ENCODE measurements at regions not wholly inside any gene's neighbourhood (a gene's known extent, or its start where the extent isn't known, plus 50 kb on each side); places are given as distances from the start of the nearest gene placed in this dataset.
A peak's percentile ranks its signal among the peaks of the same experiment; 100 is the strongest.

- Mint-ChIP-seq H3K27ac (peak overlapping the region in 1 of 2 donors; percentile 61), H3K4me1 (peaks cover 29% of the 10 kb centered on the region), H3K4me3 (no peak overlapping the region), H3K9me3 (no peaks in the 10 kb centered on the region), H3K27me3 (peaks cover 8% of the 10 kb centered on the region)
- no peak for DNase-seq
- no peak for ATAC-seq
These were observed 53.7 kb upstream of the ZBTB43 start for GRCh38 chr9:126750941-126751725.

- Mint-ChIP-seq H3K4me1 (peaks cover 16% of the 10 kb centered on the region), H3K9me3 (no peaks in the 10 kb centered on the region), H3K27me3 (peaks cover 8% of the 10 kb centered on the region), H3K4me3 (no peak overlapping the region), H3K27ac (no peak overlapping the region)
- DNase-seq = no peak
- no peak for ATAC-seq
These were observed 52.5 kb upstream of the ZBTB43 start for GRCh38 chr9:126752376-126752775.

DNA sequence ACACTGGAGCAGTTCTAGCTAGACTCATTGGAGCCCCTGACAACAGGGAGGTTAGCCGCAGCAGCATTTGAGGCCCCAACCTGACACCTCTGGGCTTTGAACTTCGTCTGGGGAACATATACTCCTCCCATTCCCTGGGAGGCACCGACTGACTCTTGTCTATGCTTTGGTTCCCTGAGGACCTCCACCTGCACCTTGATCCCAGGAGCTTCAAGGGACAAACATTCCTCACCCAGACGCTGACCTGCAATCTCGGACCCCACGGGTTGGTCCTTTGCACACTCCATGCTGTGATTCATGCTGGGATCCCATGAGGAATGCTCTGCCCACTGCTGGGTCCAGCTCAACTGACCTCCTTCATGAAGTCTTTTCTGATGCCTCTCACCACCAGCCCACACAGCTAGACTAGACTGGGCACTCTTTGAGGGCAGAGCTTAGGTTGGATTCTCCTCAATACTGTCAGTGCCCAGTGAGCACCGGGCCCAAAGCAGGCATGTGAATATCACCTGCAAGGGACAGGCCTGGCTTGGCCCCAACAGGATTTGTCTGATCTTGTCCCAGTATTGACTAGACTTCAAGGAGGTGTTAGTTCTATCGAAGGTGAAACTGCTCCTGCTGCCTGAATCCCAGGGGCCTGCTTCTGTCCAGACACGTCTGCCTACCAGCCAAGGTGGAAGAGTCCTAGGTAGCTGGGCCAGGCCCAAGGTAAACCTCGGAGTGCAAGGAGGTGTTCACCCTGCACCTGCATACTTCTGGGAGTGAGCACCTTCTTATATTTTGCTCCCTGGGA is 51.8 kb upstream of the ZBTB43 start:
- Mint-ChIP-seq H3K27ac (no peak overlapping the region), H3K27me3 (peaks cover 8% of the 10 kb centered on the region), H3K9me3 (no peaks in the 10 kb centered on the region), H3K4me3 (no peak overlapping the region), H3K4me1 (peaks cover 9% of the 10 kb centered on the region)
- DNase-seq (no peak), ATAC-seq (no peak)

DNA sequence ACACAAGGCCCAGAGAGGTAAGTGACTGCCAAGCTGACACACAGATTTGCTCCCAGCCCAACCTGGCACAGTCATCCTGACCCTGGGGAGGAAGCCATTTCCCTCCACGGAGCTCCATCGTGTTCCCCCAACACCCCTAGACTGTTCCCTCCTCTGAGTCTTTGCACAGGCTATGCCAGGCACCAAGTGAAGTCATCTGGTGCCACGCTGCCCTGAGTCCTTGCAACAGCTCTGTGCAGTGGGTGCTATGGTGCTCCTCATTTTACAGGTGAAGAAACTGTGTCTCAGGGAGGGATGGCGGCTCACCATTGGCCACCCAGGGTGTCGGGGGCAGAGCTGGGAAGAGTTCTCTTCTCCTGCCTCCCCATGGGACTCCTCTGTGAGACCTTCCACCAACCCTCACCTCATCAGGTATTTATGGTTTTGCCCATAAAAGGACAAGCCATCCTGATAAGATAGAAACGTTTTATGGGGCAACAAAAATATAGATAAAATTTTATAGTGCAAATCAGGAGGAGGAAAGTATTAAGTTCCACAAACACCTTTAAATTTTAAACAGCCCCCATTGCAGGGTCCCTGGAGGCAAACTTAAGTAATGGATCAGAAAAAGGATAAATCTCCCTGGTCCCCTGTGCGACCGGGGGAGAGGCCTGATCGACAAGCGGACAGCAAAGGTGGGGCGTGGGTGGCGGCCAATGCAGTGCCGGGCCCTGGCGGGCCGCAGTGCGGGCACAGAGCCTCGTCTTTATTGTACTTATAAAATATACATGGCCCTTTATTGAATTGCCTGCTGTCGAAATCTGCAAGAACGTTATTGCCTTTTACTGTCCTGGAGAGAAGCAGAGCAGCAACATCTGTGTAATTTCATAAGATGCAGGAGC is 50.2 kb upstream of the ZBTB43 start:
- no peak for DNase-seq
- Mint-ChIP-seq H3K9me3 (no peaks in the 10 kb centered on the region), H3K27ac (peak overlapping the region in 1 of 2 donors; percentile 37), H3K27me3 (peaks cover 8% of the 10 kb centered on the region), H3K4me1 (no peaks in the 10 kb centered on the region), H3K4me3 (no peak overlapping the region)
- ATAC-seq = no peak

Data from stimulated activated naive CD8-positive, alpha-beta T cell treated with anti-CD3 and anti-CD28 coated beads, Interleukin-15, amount 100 ng/mL, for 72 hours (primary cell).